Mesendoderm (in vitro differentiated cells): ENCODE measurements at regions not wholly inside any gene's neighbourhood (a gene's known extent, or its start where the extent isn't known, plus 50 kb on each side); places are given as distances from the start of the nearest gene placed in this dataset.

Experiments
- DNase-seq: peaks from one replicate; pipeline ENCODE4 v3.0.0; 2013
- H2AK5ac ChIP-seq: 2 replicates; pipeline ENCODE4 v1.6.1; 2013; ENCODE audit warnings: low read length, inconsistent platforms
- H2BK120ac ChIP-seq: 2 replicates; pipeline ENCODE4 v1.6.1; 2013; ENCODE audit warnings: low read depth, mild to moderate bottlenecking, low read length, moderate library complexity, mixed read lengths
- H2BK15ac ChIP-seq: replicated peaks from 2 replicates; pipeline ENCODE4 v1.6.1; 2013; ENCODE audit warnings: low read depth, mild to moderate bottlenecking, moderate library complexity
- H2BK5ac ChIP-seq: 2 replicates; pipeline ENCODE4 v1.6.1; 2013; ENCODE audit warnings: low read length, inconsistent platforms
- H3K18ac ChIP-seq: 2 replicates; pipeline ENCODE4 v1.6.1; 2013; ENCODE audit warnings: mild to moderate bottlenecking, low read length, mixed read lengths
- H3K23ac ChIP-seq: one replicate; pipeline ENCODE4 v1.6.1; 2013; ENCODE audit warnings: low read length
- H3K27ac ChIP-seq: 2 replicates; pipeline ENCODE4 v1.5.1; 2013; ENCODE audit warnings: low read depth, mild to moderate bottlenecking, inconsistent platforms, low read length, moderate library complexity
- H3K27me3 ChIP-seq: 2 replicates; pipeline ENCODE4 v1.6.1; 2013; ENCODE audit warnings: low read length, control low read depth, mild to moderate bottlenecking, inconsistent platforms; ENCODE audit not compliant: insufficient read depth, poor library complexity
- H3K36me3 ChIP-seq: 2 replicates; pipeline ENCODE4 v1.6.1; 2013; ENCODE audit warnings: low read length, inconsistent platforms; ENCODE audit not compliant: control insufficient read depth, insufficient read depth
- H3K4ac ChIP-seq: one replicate; pipeline ENCODE4 v1.6.1; 2013; ENCODE audit warnings: low read depth, mild to moderate bottlenecking, low read length, moderate library complexity
- H3K4me1 ChIP-seq: 2 replicates; pipeline ENCODE4 v1.6.1; 2013; ENCODE audit warnings: low read depth, low read length, inconsistent platforms; ENCODE audit not compliant: control insufficient read depth
- H3K4me2 ChIP-seq: 2 replicates; pipeline ENCODE4 v1.6.1; 2013; ENCODE audit warnings: low read length
- H3K4me3 ChIP-seq: 2 replicates; pipeline ENCODE4 v1.5.1; 2013; ENCODE audit warnings: mild to moderate bottlenecking, low read length
- H3K56ac ChIP-seq: one replicate; pipeline ENCODE4 v1.6.1; 2013; ENCODE audit warnings: low read length
- H3K79me1 ChIP-seq: 2 replicates; pipeline ENCODE4 v1.6.1; 2013; ENCODE audit warnings: low read length, inconsistent platforms
- H3K79me2 ChIP-seq: 2 replicates; pipeline ENCODE4 v1.6.1; 2013; ENCODE audit warnings: mild to moderate bottlenecking, low read length; ENCODE audit not compliant: control insufficient read depth, insufficient read depth
- H3K9ac ChIP-seq: 2 replicates; pipeline ENCODE4 v1.6.1; 2013; ENCODE audit warnings: low read length, inconsistent platforms
- H4K5ac ChIP-seq: one replicate; pipeline ENCODE4 v1.6.1; 2013; ENCODE audit warnings: low read length
- H4K8ac ChIP-seq: one replicate; pipeline ENCODE4 v1.6.1; 2013; ENCODE audit warnings: low read depth, mild to moderate bottlenecking, control low read depth, low read length, moderate library complexity
- WGBS: extraction: QIAGEN DNeasy Blood & Tissue Kit; methylation state at CpG from one replicate; pipeline ENCODE4 v1.1.7; 2013; ENCODE audit warnings: low lambda C conversion rate, missing lambda C conversion rate; ENCODE audit not compliant: insufficient coverage; ENCODE audit errors: extremely low coverage; 5-methylcytosine and 5-hydroxymethylcytosine counted together

DNA sequence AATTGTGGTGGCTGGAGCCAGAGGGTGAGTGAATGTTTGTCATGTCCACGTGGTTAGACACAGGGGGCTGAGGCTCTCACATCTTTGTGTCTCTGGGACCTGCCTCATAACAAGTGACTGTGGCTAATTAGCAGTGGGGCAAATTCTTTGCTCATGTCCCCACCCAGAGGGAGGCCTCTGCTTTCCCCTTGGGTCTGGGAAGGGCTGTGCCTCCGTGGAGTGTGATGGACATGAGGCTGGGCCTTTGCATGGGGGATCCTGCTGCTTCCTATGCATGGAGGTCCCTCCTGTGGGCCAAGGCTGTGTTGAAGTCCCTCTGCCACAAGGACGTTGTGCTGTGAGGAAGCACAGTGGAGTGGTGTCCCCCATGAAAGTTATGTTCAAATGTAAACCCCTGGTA, 327.4 kb upstream of the SHH start:
- Histone ChIP-seq H3K4me1 (no peaks in the 10 kb centered on the region), H2AK5ac (no peak overlapping the region), H3K56ac (no peak overlapping the region), H2BK120ac (no peak overlapping the region), H3K9ac (no peak overlapping the region), H4K8ac (no peak overlapping the region), H2BK15ac (no peak overlapping the region), H3K23ac (no peak overlapping the region), H3K79me1 (no peaks in the 10 kb centered on the region), H4K5ac (no peak overlapping the region), H2BK5ac (no peak overlapping the region), H3K4me2 (no peak overlapping the region), H3K27me3 (no peaks in the 10 kb centered on the region), H3K36me3 (no peaks in the 10 kb centered on the region), H3K79me2 (no peaks in the 10 kb centered on the region), H3K27ac (no peak overlapping the region), H3K18ac (no peak overlapping the region), H3K4me3 (no peak overlapping the region), H3K4ac (no peak overlapping the region)
- no peak for DNase-seq
- WGBS: no CpG with 5 or more reads among the region's 3 CpGs

DNA sequence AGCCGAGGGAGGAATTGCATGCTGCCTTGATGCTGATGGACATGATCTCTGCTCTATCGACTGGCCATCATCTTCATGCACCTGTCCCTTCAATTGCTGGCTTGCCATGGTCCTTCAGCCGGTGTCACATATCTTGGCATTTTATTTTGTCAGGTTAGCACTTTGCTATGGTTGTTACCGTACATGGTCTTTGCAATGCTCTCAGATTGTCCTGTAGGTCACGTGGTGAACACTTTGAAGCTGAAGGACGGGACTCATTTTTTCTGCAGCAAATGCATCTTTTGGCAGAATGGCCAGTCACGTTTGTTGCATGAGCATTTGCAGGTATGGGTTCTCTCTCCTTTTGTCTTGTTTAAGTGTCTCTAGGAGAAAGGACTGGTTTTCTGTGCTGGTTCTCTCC, 326.8 kb upstream of the SHH start:
- no peak overlapping the region for H2BK120ac ChIP-seq
- H3K18ac ChIP-seq: no peak overlapping the region
- no peaks in the 10 kb centered on the region for H3K36me3 ChIP-seq
- H2BK5ac ChIP-seq: no peak overlapping the region
- H3K9ac ChIP-seq: no peak overlapping the region
- H2AK5ac ChIP-seq: no peak overlapping the region
- H4K8ac ChIP-seq: no peak overlapping the region
- H4K5ac ChIP-seq: no peak overlapping the region
- WGBS: no CpG with 5 or more reads among the region's 7 CpGs
- no peaks in the 10 kb centered on the region for H3K27me3 ChIP-seq
- no peak overlapping the region for H3K27ac ChIP-seq
- H3K4me2 ChIP-seq: no peak overlapping the region
- no peaks in the 10 kb centered on the region for H3K4me1 ChIP-seq
- no peak overlapping the region for H3K4ac ChIP-seq
- no peak overlapping the region for H3K56ac ChIP-seq
- H3K4me3 ChIP-seq: no peak overlapping the region
- no peak overlapping the region for H2BK15ac ChIP-seq
- no peaks in the 10 kb centered on the region for H3K79me1 ChIP-seq
- H3K79me2 ChIP-seq: no peaks in the 10 kb centered on the region
- no peak for DNase-seq
- H3K23ac ChIP-seq: no peak overlapping the region

DNA sequence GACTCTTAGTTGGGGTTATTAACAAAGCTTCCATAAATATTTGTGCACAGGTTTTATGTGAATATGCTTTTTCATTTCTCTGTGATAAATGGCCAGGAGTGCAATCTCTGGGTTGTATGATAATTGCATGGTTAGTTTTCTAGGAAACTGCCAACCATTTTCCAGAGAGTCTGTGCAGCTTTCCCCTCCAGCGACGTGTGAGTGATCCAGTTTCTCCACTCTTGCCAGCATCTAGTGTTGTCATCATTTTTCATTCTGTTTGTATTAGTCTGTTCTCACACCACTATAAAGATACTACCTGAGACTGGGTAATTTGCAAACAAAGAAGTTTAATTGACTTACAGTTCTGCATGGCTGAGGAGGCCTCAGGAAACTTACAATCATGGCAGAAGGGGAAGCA, 319.6 kb upstream of the SHH start:
- Histone ChIP-seq H3K56ac (no peak overlapping the region), H3K4me2 (no peak overlapping the region), H3K9ac (no peak overlapping the region), H3K79me1 (no peaks in the 10 kb centered on the region), H2AK5ac (no peak overlapping the region), H2BK120ac (no peak overlapping the region), H3K18ac (no peak overlapping the region), H2BK15ac (no peak overlapping the region), H4K8ac (no peak overlapping the region), H3K79me2 (no peaks in the 10 kb centered on the region), H3K36me3 (no peaks in the 10 kb centered on the region), H3K4me3 (no peak overlapping the region), H3K4me1 (no peaks in the 10 kb centered on the region), H3K23ac (no peak overlapping the region), H3K27me3 (no peaks in the 10 kb centered on the region), H3K4ac (no peak overlapping the region), H4K5ac (no peak overlapping the region), H3K27ac (no peak overlapping the region), H2BK5ac (no peak overlapping the region)
- no peak for DNase-seq
- WGBS: no CpG with 5 or more reads among the region's 2 CpGs

DNA sequence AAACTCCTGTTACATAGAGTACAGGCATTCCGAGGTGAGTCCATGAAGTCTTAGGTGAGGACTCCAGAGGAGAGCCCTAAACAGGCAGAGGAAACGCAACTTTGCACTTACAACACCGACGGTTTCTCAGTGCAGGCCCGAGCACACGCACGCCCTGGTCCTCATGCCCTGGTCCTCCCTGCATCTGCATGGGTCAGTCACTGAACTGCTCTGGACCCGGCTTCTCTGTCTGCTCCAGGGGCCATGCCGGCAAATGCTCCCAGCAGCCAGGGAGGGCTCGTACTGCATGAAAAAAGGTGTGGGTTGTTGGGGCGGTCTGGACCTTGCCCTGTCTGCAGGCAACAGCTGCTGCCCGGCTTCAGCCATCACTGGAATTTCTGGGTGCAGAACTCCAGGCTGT, 317.3 kb upstream of the SHH start:
- Histone ChIP-seq H3K4ac (no peak overlapping the region), H2AK5ac (no peak overlapping the region), H3K4me2 (no peak overlapping the region), H3K4me3 (no peak overlapping the region), H4K5ac (no peak overlapping the region), H3K4me1 (no peaks in the 10 kb centered on the region), H2BK15ac (no peak overlapping the region), H3K79me1 (no peaks in the 10 kb centered on the region), H3K36me3 (no peaks in the 10 kb centered on the region), H3K56ac (no peak overlapping the region), H4K8ac (no peak overlapping the region), H3K27ac (no peak overlapping the region), H2BK120ac (no peak overlapping the region), H2BK5ac (no peak overlapping the region), H3K23ac (no peak overlapping the region), H3K18ac (no peak overlapping the region), H3K9ac (no peak overlapping the region), H3K79me2 (no peaks in the 10 kb centered on the region), H3K27me3 (no peaks in the 10 kb centered on the region)
- WGBS: no CpG with 5 or more reads among the region's 12 CpGs
- no peak for DNase-seq

DNA sequence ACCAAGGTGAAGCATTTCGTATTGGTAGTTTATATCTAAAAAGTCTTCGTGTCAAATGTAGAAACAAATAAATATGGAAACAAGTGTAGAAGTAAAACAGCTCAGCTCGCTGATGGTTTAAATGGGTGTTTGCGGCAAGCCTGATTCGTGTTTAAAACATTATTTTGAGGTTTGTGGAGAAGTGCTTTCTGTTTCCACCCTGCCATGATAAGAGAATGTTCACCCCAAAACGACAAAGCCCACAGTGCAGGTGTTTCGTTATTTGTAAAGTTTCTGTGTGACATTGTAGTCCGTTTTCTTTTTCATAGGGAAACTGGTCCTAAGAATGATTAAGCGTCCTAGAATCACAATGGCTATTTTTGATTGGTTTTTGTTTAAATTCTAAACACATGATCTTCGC, 316.2 kb upstream of the SHH start:
- no peak overlapping the region for H3K9ac ChIP-seq
- H4K8ac ChIP-seq: no peak overlapping the region
- H3K4me3 ChIP-seq: no peak overlapping the region
- no peaks in the 10 kb centered on the region for H3K27me3 ChIP-seq
- no peak overlapping the region for H2BK15ac ChIP-seq
- no peak overlapping the region for H3K4ac ChIP-seq
- no peak overlapping the region for H3K4me2 ChIP-seq
- no peak overlapping the region for H3K27ac ChIP-seq
- H3K36me3 ChIP-seq: no peaks in the 10 kb centered on the region
- no peaks in the 10 kb centered on the region for H3K79me1 ChIP-seq
- H2BK5ac ChIP-seq: no peak overlapping the region
- no peak overlapping the region for H2BK120ac ChIP-seq
- H3K79me2 ChIP-seq: no peaks in the 10 kb centered on the region
- no peak overlapping the region for H2AK5ac ChIP-seq
- no peak overlapping the region for H3K23ac ChIP-seq
- no CpG with 5 or more reads among the region's 10 CpGs for WGBS
- H3K56ac ChIP-seq: no peak overlapping the region
- H3K18ac ChIP-seq: no peak overlapping the region
- no peak overlapping the region for H4K5ac ChIP-seq
- H3K4me1 ChIP-seq: no peaks in the 10 kb centered on the region
- no peak for DNase-seq
